HG03460 (cell line): ENCODE measurements at regions not wholly inside any gene's neighbourhood (a gene's known extent, or its start where the extent isn't known, plus 50 kb on each side); places are given as distances from the start of the nearest gene placed in this dataset.

ENCODE experiments used
- ATAC-seq: cut with Tn5 transposase; IDR thresholded peaks from one replicate; pipeline ENCODE4 v1.9.1; 2021; ENCODE audit not compliant: unreplicated experiment

DNA sequence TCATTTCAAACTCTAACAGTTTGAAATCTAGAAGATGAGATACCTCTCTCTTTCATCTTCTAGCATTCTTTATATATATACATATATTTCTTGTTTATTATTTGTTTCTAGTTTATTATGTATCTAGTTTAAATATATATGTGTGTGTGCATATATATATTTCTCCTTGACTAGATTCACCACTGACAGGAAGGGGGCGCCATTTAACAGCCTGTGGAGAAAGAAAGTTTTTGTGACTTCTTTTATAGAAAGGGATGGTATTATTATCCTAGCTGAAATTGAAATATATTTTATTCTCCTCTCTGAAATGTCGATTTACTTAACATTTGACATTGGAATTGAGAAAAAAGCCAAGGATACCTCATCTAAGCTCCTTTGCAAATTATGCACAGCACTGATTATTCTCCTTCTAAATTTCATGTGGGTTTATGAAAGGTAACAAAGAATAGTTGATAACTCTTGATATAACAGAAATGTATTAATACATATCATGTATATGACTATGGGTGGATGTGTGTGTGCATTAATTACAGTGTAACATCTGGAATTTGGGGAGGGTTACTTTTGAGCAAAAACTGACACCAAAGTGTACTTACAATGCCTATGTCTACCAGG lies 160.7 kb upstream of the NT5C1B start:
- no peak for ATAC-seq

DNA sequence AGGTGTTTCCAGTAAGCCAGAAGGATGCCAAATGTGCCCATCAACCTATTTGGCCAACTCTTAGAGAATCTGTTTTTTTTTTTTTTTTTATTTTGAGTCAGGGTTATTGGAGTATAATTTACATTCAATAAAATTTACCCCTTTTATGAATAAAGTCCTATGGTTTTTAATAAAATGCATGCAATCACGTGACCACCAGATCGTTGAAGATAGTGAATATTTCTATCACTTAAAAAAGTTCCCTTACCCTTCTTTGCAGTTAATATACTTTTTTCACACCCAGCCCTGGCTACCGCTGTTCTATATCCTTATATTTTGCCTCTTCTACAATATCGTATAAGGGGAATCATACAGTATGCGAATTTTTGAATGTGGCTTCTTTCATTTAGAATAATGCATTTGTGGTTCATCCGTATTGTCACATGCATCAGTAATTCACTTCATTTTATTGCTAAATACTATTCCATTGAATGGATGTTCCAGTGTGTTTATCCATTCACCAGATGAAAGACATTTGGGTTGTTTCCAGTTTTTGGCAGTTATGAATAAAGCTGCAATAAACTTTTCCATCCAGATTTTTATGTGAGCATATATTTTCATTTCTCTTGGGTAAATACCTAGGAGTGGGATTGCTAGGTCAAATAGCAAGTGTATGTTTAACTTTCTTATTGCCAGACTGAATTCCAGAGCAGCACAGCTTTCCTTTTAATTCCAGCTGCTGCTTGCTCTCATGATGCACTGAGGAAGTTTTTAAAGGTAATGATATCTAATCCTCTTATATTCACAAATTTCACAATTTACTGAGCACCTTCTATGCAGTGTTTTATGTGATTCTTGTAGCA lies 156.3 kb upstream of the NT5C1B start:
- no peak for ATAC-seq

DNA sequence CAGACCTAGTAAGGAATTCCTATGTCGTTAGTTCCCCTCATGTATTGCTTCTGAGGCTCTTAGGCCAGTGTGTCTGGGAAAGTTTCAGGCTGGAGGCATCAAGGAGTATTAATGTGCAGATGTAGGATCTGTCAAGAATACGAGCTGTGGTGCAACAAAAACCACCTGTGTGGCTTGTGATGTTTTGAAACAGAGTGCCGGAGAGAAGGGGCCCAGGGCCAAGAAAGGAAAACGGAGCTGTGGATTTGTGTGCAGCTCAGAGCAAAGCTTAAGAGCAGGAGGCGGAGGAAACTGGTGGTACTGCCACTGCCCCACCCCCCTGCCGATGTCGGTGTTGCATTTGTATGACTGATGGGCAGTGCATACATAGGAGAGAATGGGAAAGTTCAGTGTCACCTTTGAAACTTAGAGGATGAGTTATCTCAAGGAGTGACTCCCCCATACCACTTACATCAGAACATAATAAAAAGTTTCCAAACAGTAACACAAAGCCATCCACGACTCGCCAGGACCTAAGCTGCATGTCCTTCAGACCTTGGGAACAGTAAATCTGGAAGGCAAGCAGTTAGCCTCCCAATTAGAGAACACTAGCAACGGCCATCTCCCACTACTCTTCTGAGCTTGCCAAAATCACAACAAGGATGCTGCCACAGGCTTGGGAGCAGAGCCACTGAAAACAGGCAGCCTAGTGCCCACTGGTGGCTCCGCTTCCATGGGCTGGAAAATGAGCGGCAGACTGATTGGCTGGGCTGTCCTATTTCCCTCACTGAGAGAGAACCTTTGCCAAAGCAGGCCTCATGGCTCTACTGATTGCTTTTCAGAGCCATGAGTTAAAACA lies 152.7 kb upstream of the NT5C1B start:
- no peak for ATAC-seq

DNA sequence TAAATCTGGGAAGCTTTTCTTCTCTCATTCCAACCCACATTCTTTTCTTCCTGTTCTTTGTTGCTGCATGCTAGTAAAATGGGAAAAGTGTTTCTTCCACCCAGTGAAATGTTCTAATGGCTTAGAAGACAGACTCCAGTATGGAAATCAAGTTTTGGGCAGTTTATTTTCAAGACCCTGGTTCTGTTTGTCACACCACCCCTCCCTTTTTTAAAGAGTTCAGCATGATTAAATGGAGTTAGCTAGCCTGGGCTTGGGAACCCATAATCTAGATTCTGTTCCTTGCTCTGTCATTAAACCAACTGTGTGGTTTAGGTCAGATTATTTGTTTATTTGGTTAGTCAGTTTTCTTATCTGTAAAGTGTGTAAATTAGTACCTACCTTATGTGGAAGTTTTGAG lies 151.8 kb upstream of the NT5C1B start:
- ATAC-seq = no peak

DNA sequence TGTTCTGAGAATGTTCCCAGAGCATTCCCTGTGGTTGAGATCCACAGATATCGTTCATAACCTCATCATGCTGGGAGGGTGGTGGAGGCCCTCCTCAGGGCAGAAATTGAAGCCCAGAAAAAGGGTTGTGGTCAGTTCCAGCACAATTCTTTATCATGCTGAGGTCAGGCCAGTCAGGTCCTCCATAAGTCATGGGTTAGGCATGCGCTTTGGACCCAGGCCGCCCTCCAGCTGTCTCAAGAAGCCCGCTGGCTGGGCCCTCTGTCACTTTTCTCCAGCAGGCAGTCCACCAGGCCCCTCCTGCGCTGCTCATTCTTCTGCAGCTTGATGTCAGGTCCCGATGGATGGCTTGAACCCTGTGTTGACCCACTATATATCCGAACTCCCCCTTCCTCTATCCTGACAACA lies 151.1 kb upstream of the NT5C1B start:
- no peak for ATAC-seq

DNA sequence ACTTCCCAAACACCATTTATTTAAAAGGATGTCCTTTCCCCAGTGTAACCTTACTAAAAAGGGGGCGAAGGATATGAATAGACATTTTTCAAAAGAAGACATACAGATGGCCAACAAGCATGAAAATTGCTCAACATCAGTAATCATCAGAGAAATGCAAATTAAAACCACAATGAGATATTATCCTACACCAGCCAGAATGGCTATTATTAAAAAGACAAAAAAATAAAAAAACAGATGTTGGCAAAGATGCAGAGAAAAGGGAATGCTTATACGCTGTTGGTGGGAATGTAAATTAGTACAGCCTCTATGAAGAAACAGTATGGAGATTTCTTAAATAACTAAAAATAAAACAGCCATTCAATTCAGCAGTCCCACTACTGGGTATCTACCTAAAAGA lies 142.3 kb upstream of the NT5C1B start:
- no peak for ATAC-seq

DNA sequence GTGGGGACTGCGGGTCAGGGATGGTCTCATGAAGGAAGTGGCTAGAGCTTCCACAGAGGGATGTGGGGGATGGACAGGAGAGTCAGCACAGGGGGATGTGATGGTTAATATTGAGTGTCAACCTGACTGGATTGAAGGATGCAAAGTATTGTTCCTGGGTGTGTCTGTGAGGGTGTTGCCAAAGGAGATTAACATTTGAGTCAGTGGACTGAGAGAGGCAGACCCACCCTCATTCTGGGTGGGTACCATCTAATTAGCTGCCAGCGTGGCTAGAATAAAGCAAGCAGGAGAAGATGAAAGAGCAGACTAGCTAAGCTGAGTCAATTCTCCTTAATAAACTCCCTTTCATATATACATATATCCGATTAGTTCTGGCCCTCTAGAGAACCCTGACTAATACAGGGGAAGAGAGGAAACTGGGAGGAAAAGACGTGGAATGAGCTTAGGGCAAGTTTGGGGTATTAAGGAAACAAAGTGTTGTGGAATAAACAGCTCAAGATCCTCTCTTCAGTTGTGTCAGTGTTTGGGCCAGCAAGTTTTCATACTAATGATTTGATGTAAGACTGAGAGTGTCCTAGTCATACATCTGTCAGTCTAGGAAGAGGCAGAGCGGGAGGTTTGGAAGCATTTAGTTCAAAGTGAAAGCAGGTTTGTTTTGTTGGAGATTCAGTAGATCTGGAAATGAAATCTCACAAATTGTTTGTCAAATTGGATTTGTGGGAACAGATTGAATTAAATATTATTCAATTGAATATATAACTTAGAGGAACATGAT lies 135.2 kb upstream of the NT5C1B start:
- ATAC-seq = no peak

DNA sequence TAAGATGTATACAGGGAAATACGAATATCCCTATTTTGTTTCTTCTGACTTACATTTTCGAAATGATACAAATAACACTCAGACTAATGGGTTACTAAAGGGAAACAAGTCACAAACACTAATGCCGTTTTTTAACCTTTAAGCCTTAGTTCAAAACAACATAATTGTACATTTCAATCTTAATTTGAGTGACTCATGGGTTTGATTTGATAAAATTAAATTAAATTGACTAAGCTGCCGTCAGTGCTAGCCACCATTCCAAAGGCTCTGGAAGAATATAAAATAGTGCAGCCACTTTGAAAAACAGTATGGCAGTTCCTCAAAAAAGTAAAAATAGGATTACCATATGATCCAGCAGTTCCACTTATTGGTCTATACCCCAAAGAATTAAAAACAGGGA lies 133.8 kb upstream of the NT5C1B start:
- ATAC-seq = no peak

DNA sequence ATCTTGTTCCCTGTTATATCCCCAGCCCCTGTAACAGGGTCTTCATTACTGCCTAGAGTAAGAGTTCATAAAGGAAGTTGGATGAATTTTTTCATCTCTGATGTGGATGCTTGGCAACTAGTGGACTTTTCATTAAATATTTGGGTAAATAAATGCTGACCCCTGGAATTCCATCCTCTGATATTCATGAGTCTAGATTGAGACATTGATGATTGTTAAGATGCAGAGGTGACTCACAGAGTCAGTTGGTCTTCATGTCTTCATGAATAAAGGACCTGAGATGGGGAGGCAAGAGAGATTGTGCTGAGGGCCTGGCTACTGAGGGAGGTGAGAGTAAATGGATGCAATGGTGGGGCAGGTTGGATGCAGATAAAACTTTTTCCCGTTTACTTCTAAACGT lies 132.7 kb upstream of the NT5C1B start:
- no peak for ATAC-seq

DNA sequence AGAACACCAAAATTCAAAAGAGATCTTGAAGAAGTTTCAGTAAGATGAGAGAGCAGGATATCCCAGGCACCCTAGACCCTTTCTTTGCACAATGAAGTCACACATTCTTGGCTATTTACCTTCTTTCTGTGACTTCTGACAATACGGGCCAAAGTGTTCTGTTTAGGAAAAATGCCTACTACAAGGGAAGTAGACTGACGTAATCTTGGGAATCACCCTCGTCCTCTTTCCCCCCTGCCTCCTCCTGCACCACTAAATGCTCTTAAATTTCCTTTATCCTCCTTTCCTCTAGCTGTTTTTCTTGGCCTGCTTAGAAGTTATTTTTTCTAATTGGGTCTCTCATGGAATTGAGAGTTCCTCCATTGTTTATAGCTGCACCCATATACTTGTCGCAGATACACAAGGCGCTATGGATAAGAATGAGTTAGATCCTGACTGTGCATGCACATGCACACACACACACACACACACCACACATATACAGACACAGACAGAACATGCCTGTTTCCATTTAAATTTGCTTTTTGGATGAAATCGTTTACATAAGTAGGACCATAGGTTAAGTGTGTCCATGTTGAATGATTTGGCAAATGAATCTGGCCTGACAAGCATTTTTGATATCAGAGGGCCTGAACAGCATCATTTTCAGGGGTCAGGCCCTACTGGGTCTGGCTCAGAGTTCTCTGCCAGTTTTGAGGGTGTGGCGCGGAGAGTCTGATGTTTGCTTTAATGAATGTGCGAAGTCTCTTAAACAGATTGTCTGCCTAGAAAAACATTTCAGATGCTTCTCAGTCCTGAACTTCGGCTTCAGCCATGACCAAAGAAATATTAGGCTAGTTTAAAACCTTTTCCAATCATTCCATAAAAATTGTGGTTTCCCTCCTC lies 131.9 kb upstream of the NT5C1B start:
- no peak for ATAC-seq

DNA sequence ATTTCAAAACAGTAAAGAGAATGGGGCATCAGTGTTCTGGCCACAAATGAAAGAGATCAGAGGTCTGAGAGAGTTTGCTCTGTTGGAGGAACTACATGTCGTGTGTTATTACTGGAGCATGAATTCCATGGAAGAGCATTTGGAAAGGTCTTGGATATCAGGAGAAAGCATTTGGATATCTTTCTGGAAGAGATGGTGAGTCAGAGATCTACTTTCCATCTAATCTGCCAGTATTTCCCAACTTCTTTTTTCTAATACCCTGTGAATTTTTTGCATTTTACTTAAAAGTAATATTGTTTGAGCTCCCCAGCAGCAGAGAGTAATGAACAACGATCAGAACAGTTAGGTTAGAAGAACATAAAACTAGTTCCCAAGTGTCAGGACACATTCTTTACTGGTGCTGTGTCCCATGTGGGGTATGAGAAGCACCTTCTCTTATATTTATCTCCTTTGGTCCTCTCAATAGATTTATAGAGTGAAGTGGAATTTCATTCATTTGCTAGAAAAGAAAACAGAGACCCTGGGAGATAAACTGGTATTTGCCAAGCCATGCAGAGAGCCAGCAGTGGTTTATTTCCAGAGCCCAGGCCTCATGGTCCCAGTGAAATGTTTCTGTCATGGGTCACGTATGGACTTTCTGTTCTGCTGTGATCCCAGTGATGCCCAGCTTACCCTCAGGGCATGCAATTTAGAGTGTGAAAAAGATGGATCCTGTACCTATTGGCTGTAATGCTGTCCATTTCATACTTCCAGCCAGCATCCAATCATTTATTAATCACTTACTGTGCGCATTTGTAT lies 130.8 kb upstream of the NT5C1B start:
- no peak for ATAC-seq

DNA sequence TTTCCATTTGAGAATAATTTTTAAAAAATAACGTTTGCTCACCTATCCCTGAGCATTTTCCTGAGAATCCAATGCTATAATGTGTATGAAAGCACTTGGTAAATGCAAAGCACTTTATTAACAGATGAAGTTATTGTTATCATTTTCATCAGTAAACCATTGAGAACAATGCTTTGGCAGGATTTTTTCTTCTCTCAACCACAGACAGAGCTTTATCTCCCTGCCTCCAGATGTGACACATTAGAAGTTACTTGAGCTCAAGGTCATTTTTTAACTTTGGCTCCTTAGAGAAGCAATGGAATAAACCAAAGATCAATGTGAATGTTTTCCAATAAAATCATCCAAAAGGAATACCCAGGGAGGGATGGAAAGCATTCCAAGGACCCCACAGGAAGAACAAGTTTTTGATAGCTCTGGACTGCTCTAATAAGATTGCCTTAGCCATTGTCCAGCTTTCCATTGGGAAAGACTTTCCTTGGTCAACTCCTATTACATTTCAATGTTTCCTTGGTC lies 118.9 kb upstream of the NT5C1B start:
- no peak for ATAC-seq

DNA sequence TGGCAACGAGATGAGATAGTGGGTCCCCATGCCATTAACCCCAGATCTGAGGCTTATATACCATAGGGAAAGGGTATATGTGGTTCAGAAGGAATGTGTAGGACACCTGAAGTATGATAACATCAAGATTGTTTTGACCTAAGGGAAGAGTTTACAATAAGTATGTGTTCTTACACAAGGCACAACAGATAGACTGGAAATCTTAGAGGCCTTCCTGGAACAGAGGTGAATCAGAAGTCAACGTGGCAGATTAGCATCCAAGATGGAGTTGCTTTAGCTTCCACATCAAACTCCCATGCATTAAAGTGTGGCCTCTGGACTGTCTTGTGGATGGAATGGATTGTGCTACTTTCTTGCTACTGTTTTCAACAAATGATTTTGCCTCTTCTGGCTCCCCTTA lies 116.6 kb upstream of the NT5C1B start:
- no peak for ATAC-seq

DNA sequence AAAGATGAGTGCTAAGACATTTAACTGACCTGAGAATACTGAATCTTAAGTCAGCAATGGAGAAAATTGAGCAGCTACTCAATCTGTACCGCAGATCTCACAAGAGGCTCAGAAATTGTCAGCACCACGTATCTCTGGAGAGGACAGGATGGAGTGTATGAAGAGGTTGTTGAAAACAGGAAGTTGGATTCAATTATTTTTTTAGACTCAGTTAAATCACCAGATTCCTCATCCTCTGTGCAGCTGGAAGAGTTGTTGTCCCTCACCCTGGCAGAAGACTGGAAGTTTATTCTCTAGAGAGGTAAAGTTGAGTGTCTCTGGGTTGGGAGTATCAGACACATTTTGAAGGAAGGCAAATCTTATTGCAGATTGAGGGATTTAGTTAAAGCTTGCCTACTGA lies 114.9 kb upstream of the NT5C1B start:
- no peak for ATAC-seq

DNA sequence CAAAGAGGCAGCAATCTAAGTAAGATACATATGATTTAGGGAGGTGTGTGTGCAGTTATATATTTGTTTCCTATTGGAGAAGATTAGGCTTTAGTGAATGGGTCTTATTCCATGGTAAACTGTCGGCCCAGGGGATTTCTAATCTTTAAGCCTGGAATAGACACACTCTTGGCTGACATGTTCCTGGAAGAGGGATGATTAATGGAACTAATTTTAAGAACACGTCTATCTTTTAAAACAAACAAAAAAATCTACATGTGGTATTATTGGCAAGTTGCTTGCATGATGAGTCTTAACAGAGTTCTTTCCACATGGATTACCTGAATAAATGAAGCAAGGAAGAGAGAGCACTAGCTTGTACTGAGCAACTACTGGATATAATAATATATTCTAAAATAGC lies 114.2 kb upstream of the NT5C1B start:
- ATAC-seq = no peak

DNA sequence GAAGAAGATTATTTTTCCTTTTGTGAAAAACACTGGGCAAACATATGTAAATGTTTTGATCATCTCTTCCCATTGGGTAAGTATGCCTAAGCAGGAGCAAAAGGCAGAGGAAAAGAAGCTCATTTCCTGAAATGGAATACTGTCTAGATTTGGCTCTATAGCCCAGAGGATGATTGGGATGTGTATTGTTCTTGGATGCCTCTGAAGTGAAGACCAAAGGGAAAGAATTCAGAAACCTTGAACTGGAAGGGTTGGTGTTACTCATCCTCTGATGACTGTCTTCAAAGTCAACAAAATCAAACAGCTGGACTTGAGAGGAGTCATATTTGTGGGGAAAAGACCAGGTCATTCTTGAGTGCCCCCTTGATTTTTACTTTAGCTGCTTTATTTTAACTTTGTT lies 112.6 kb upstream of the NT5C1B start:
- ATAC-seq = no peak

DNA sequence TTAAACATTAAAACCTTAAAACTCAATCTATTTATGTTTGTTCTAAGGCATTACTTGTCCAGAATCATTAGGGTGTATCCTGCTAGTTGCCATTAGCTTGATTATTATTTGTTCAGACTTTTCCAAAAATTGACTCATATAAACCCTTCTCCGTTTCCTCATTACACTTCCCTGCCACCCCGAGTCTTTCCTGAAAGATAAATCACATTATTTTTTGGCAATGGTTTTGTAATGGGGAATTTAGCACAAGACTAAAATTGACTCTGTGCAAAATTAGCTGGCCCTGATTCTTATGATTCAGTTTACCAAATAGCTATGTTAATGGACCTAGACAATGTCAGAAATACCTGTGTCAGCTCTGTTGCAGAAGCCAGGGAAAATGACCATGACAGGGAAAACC lies 112.2 kb upstream of the NT5C1B start:
- ATAC-seq = no peak

DNA sequence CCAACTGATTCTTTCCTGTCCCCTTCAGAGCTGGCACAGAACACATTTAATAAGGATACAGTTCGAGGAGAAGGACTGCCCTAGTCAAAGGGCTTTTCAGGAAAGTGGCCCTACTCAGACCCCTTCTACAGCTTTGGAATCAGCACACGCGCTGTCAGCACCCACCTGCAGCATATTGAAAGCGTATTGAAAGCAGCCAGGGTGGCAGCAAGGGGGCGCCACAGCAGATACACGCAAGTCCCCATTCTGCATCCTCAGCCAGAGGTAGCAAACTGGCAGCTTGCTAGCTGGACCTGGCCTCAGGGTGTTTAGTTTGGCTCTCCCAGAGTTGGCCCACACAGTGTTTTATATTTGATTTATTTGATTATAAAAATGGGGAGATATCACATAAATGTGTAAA lies 101.0 kb upstream of the NT5C1B start:
- ATAC-seq = no peak
